ENCODE measurements at regions not wholly inside any gene's neighbourhood (a gene's known extent, or its start where the extent isn't known, plus 50 kb on each side); places are given as distances from the start of the nearest gene placed in this dataset.
"Not testable (repeated sequence)": the region's sequence is repeated elsewhere in the genome, so short reads cannot be mapped to it uniquely, and the experiment has no call there.

- not testable (repeated sequence) for TF ChIP-seq RAD21 (IDR thresholded peaks at IDR 0.05; ENCODE audit: insufficient read depth, low read depth, low read length); STAT3 (IDR thresholded peaks at IDR 0.05; ENCODE audit: low read depth, low read length); BCL11A (IDR thresholded peaks at IDR 0.05; ENCODE audit: low read depth, low read length); E2F4 (IDR thresholded peaks at IDR 0.05; ENCODE audit: low read depth, low read length); CTCF (IDR thresholded peaks at IDR 0.05 in 2 of 3, conservative IDR thresholded peaks at IDR 0.05 in 1 of 3; ENCODE audit: control insufficient read depth in 2 of 3, extremely low read depth in 1 of 3, insufficient read depth in 1 of 3, low read depth in 3 of 3, low read length in 3 of 3); EP300 (IDR thresholded peaks at IDR 0.05; ENCODE audit: borderline replicate concordance in 1 of 2, control insufficient read depth in 1 of 2, low read depth in 2 of 2, low read length in 2 of 2); TCF3 (IDR thresholded peaks at IDR 0.05; ENCODE audit: borderline replicate concordance, insufficient read depth, low read depth, low read length); TARDBP (IDR thresholded peaks at IDR 0.05; ENCODE audit: borderline replicate concordance); SMC3 (IDR thresholded peaks at IDR 0.05; ENCODE audit: borderline replicate concordance, low read length); ATF3 (IDR thresholded peaks at IDR 0.05; ENCODE audit: borderline replicate concordance, extremely low read depth, low read depth, low read length)
Measured at GRCh38 chr18:28240626-28241025, 63.7 kb upstream of the CDH2 start.
